Karpas-422 (cell line): ENCODE measurements at regions not wholly inside any gene's neighbourhood (a gene's known extent, or its start where the extent isn't known, plus 50 kb on each side); places are given as distances from the start of the nearest gene placed in this dataset.

ENCODE experiments used
- DNase-seq: peaks from one replicate; pipeline ENCODE4 v3.0.0-alpha.2; 2015
- H2AFZ ChIP-seq: fragments of 200-600 bp; sonication (generic); 2 replicates; pipeline ENCODE4 v1.6.1; 2014; ENCODE audit warnings: antibody characterized with exemption, low read length, mixed read lengths
- H3K27ac ChIP-seq: fragments of 200-600 bp; sonication (generic); 2 replicates; pipeline ENCODE4 v1.5.1; 2014; ENCODE audit warnings: mild to moderate bottlenecking, low read length, moderate library complexity
- H3K27me3 ChIP-seq: fragments of 200-600 bp; sonication (generic); 2 replicates; pipeline ENCODE4 v1.6.1; 2014; ENCODE audit warnings: low read length, mixed read lengths
- H3K36me3 ChIP-seq: fragments of 200-600 bp; sonication (generic); 2 replicates; pipeline ENCODE4 v1.6.1; 2014; ENCODE audit warnings: low read length, mixed read lengths; ENCODE audit not compliant: insufficient read depth
- H3K4me1 ChIP-seq: fragments of 200-600 bp; sonication (generic); 2 replicates; pipeline ENCODE4 v1.6.1; 2014; ENCODE audit warnings: mild to moderate bottlenecking, low read length, mixed read lengths
- H3K4me2 ChIP-seq: fragments of 200-600 bp; sonication (generic); 2 replicates; pipeline ENCODE4 v1.6.1; 2014; ENCODE audit warnings: low read length, low read depth, mild to moderate bottlenecking; ENCODE audit not compliant: poor library complexity, severe bottlenecking
- H3K4me3 ChIP-seq: fragments of 200-600 bp; sonication (generic); 2 replicates; pipeline ENCODE4 v1.5.1; 2014; ENCODE audit warnings: mild to moderate bottlenecking, antibody characterized with exemption, low read length, mixed read lengths
- H3K79me2 ChIP-seq: fragments of 200-600 bp; sonication (generic); 2 replicates; pipeline ENCODE4 v1.6.1; 2014; ENCODE audit warnings: mild to moderate bottlenecking, low read length, mixed read lengths
- H3K9ac ChIP-seq: fragments of 200-600 bp; sonication (generic); 2 replicates; pipeline ENCODE4 v1.6.0; 2014; ENCODE audit warnings: low read length
- H3K9me2 ChIP-seq: fragments of 200-600 bp; sonication (generic), shearing (Covaris generic); replicated peaks from 2 replicates; pipeline ENCODE4 v1.6.0; 2014; ENCODE audit warnings: mild to moderate bottlenecking, low read length, moderate library complexity; ENCODE audit not compliant: insufficient read depth
- H3K9me3 ChIP-seq: fragments of 300-700, 200-600 bp; sonication (generic); 2 replicates; pipeline ENCODE4 v1.6.1; 2014; ENCODE audit warnings: low read length, mixed read lengths
- H4K20me1 ChIP-seq: fragments of 200-600 bp; sonication (generic); 2 replicates; pipeline ENCODE4 v1.6.1; 2014; ENCODE audit warnings: mild to moderate bottlenecking, antibody characterized with exemption, low read length, low read depth; ENCODE audit not compliant: insufficient read depth

DNA sequence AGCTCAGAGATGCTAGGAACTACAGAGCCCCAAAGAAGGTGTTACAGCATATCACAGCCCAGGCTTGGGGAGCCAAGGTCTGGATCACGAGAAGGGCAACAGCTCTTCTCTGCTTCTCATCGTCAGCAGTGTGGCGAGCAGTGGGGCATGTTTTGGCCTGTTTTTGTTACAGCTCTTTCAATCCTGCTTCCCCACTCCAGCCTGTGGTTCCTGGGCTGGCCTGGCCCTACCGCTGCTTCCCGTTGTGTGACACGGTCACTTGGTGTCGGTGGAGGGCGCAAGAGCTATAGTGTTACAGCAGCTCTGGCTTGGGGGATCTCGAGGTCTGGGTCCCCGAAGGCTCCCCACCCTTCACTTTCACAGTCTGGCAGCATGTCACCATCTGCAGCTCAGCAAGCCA is 870.2 kb downstream of the CBLN2 start:
- DNase-seq, result no peak
- Histone ChIP-seq H3K27ac (no peak overlapping the region), H3K4me1 (no peaks in the 10 kb centered on the region), H3K27me3 (no peaks in the 10 kb centered on the region), H3K4me2 (no peak overlapping the region), H3K9me2 (no peaks in the 10 kb centered on the region), H2AFZ (no peak overlapping the region), H3K79me2 (no peaks in the 10 kb centered on the region), H3K36me3 (no peaks in the 10 kb centered on the region), H3K4me3 (no peak overlapping the region), H4K20me1 (no peaks in the 10 kb centered on the region), H3K9ac (no peak overlapping the region), H3K9me3 (peaks cover 50% of the 10 kb centered on the region)

DNA sequence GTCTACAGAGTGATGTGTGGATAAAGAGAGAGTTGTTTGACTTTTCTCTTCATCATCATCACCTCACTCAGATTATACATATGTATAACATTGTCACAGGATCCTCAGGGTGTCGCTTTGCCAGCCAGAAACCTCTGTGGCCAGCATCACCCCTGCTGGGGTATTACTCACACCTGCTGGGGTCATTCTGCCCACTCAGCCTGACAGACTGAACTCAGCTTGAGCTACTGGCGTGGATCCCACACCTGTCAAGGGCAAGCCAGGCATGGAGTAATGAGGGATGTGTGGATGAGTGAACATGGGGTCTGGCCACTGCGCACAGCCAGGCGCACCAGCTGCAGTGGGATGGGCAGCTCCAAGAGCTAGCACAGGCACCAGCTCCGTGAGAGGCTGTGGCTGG is 870.6 kb downstream of the CBLN2 start:
- DNase-seq, result no peak
- Histone ChIP-seq H3K4me1 (no peaks in the 10 kb centered on the region), H3K9me3 (peaks cover 53% of the 10 kb centered on the region), H3K79me2 (no peaks in the 10 kb centered on the region), H3K27ac (no peak overlapping the region), H2AFZ (no peak overlapping the region), H3K4me2 (no peak overlapping the region), H3K27me3 (no peaks in the 10 kb centered on the region), H3K9me2 (no peaks in the 10 kb centered on the region), H3K36me3 (no peaks in the 10 kb centered on the region), H3K4me3 (no peak overlapping the region), H4K20me1 (no peaks in the 10 kb centered on the region), H3K9ac (no peak overlapping the region)

DNA sequence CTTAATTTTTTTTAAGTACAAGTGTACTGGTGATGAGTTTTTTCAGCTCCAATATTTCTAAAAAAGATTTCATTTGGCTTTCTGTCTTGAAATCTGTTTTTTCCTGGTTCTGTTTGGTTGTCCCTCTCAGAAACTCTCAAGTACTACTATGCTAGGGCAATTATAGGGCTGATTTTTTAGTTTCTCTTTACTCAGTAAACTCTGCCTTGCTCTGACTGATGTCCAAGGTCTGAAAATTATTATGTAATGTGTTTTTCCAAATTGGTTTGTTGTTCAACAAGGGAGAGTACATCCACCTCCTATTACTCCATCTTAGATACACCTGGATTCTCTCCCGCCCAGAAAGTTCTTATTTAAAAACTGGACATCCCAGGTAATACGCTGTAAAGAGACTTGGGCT is 877.7 kb downstream of the CBLN2 start:
- H3K79me2 ChIP-seq, result no peaks in the 10 kb centered on the region
- peaks cover 35% of the 10 kb centered on the region for H3K9me3 ChIP-seq
- no peak overlapping the region for H3K27ac ChIP-seq
- H2AFZ ChIP-seq, result no peak overlapping the region
- H3K9ac ChIP-seq, result no peak overlapping the region
- H3K27me3 ChIP-seq, result no peaks in the 10 kb centered on the region
- no peaks in the 10 kb centered on the region for H3K36me3 ChIP-seq
- no peak for DNase-seq
- H3K4me2 ChIP-seq, result no peak overlapping the region
- H3K4me1 ChIP-seq, result no peaks in the 10 kb centered on the region
- no peak overlapping the region for H3K4me3 ChIP-seq
- H4K20me1 ChIP-seq, result no peaks in the 10 kb centered on the region
- H3K9me2 ChIP-seq, result no peaks in the 10 kb centered on the region

DNA sequence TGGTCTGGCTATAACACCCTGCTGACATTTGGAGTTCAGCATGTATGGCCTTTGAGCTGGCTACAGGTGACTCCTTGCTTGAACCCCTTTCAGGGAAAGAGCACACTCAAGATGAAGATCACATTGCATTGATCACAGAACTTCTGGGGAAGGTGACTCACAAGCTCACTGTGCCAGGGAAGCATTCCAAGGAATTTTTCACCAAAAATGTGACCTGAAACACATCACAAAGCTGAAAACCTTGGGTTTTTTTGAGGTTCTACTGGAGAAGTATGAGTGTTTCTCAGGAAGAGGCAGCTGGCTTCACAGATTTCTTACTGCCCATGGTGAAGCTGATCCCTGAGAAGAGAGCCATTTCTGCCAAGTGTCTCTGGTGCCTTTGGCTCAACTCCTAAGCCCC is 879.0 kb downstream of the CBLN2 start:
- H3K9me2 ChIP-seq, result no peaks in the 10 kb centered on the region
- no peak overlapping the region for H3K4me3 ChIP-seq
- no peaks in the 10 kb centered on the region for H4K20me1 ChIP-seq
- H3K27me3 ChIP-seq, result no peaks in the 10 kb centered on the region
- H2AFZ ChIP-seq, result no peak overlapping the region
- no peak overlapping the region for H3K4me2 ChIP-seq
- H3K9ac ChIP-seq, result no peak overlapping the region
- H3K79me2 ChIP-seq, result no peaks in the 10 kb centered on the region
- no peak for DNase-seq
- no peak overlapping the region for H3K27ac ChIP-seq
- no peaks in the 10 kb centered on the region for H3K36me3 ChIP-seq
- H3K9me3 ChIP-seq, result peaks cover 38% of the 10 kb centered on the region
- H3K4me1 ChIP-seq, result no peaks in the 10 kb centered on the region

DNA sequence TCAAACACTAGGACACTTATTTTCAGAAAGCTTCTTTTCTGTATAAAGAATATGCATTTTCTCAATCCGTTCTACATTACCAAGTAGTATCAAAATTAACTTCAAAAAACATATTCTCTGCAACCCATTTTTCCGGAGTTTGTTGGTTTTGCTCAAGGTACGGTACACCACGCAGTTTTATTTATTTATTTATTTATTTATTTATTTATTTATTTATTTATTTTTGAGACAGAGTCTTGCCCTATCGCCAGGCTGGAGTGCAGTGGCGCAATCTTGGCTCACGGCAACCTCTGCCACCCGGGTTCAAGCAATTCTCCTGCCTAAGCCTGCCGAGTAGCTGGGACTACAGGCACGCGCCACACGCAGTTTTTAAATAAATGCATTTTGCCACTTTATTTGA is 900.3 kb downstream of the CBLN2 start:
- Histone ChIP-seq H3K4me2 (no peak overlapping the region), H3K36me3 (no peaks in the 10 kb centered on the region), H3K4me3 (no peak overlapping the region), H3K9me2 (no peaks in the 10 kb centered on the region), H3K4me1 (no peaks in the 10 kb centered on the region), H3K9me3 (peaks cover 53% of the 10 kb centered on the region), H3K79me2 (no peaks in the 10 kb centered on the region), H4K20me1 (no peaks in the 10 kb centered on the region), H3K9ac (no peak overlapping the region), H3K27me3 (no peaks in the 10 kb centered on the region), H2AFZ (no peak overlapping the region), H3K27ac (no peak overlapping the region)
- no peak for DNase-seq

DNA sequence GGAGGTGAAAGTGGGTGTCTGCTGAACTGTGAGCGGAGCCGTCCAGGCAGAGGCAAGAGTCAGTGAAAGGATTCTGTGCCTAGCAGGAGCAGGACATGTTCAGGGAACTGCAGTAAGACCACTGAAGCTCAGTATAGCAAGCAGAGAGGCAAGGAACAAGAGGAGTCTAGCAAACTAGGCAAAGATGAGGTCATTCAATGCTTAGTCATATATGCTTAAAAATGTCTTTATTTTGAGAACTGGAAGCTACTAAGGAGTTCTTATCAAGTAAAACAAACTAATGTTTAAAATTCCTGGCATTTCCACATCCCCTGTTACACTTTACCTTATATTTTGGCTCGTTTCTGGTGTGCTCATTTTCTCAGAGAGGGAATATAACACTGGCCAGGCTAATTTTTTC is 913.4 kb downstream of the CBLN2 start:
- Histone ChIP-seq H3K79me2 (no peaks in the 10 kb centered on the region), H4K20me1 (no peaks in the 10 kb centered on the region), H3K4me2 (no peak overlapping the region), H3K9me3 (peaks cover 58% of the 10 kb centered on the region), H3K27ac (no peak overlapping the region), H3K9ac (no peak overlapping the region), H3K4me3 (no peak overlapping the region), H3K9me2 (no peaks in the 10 kb centered on the region), H3K36me3 (no peaks in the 10 kb centered on the region), H2AFZ (no peak overlapping the region), H3K27me3 (no peaks in the 10 kb centered on the region), H3K4me1 (no peaks in the 10 kb centered on the region)
- DNase-seq, result no peak

DNA sequence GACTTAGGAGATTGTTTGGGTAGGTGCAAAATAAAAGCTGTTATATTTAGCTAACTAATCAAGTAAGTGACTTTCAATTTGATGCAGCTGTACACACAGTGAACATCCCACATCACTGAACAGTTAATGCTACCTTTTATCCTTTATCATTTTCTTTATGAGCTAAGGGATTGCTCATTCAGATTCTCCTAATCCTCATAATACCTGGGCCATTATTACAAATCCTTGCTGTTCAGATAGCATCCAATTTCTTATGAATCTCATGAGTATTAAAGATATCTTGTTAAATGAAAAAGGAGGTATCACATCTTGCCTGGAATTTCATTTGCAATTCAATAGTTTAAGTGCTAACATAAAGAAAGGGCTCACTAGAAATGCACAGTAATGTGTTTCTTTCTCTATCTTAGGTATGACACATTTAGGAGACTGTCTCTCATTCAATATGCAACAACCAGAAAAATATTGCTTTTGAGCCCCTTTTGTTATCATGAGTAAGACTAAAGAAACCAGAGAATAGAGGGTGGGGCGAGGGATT is 918.5 kb downstream of the CBLN2 start:
- Histone ChIP-seq H3K9me2 (no peaks in the 10 kb centered on the region), H3K4me2 (no peak overlapping the region), H3K79me2 (no peaks in the 10 kb centered on the region), H3K4me1 (no peaks in the 10 kb centered on the region), H3K9me3 (peaks cover 73% of the 10 kb centered on the region), H3K36me3 (no peaks in the 10 kb centered on the region), H3K9ac (no peak overlapping the region), H2AFZ (no peak overlapping the region), H3K27me3 (no peaks in the 10 kb centered on the region), H3K4me3 (no peak overlapping the region), H4K20me1 (no peaks in the 10 kb centered on the region), H3K27ac (no peak overlapping the region)
- DNase-seq, result no peak

DNA sequence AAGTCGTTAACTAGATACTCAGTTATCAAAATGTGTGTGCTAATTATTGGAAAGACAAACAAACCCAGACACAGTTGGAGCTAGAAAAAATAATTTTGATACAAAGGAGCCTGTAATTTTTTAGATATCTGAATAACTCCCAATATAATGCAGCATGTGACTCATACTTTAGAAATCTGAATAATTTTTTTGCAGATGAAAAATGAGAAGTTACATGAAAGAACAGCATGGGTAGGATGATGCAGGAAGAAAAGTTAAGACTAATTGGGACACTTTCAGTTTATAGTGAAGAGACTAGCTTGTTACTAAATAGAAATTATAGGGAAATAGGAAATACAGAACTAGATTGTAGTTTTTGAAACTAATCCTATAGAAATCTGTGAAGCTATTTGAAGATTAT is 945.8 kb downstream of the CBLN2 start:
- H3K9me2 ChIP-seq, result no peaks in the 10 kb centered on the region
- no peaks in the 10 kb centered on the region for H3K79me2 ChIP-seq
- H3K4me3 ChIP-seq, result no peak overlapping the region
- no peaks in the 10 kb centered on the region for H4K20me1 ChIP-seq
- no peaks in the 10 kb centered on the region for H3K36me3 ChIP-seq
- no peak overlapping the region for H3K4me2 ChIP-seq
- no peak for DNase-seq
- H3K9ac ChIP-seq, result no peak overlapping the region
- no peaks in the 10 kb centered on the region for H3K27me3 ChIP-seq
- H2AFZ ChIP-seq, result no peak overlapping the region
- no peak overlapping the region for H3K27ac ChIP-seq
- H3K4me1 ChIP-seq, result no peaks in the 10 kb centered on the region
- H3K9me3 ChIP-seq, result peaks cover 66% of the 10 kb centered on the region

DNA sequence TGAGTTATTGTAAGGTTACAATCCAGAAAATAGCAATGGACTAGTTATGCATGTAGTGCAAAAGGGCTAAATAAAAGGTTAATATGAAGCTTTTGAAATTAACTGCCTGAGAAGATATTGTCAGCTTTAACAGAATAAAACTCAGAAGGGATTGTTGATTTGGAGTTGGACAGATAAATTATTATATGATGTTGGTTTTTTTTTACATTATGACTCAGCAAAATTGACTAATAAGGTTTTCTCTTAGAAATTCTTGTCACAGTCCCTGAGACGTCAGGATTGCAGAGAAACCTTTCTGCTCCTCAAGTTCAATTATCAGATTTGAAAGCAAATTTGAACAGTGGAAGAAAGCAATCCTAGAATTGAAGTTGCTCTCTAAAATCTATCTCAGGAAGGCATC is 946.9 kb downstream of the CBLN2 start:
- Histone ChIP-seq H3K27ac (no peak overlapping the region), H3K9ac (no peak overlapping the region), H3K36me3 (no peaks in the 10 kb centered on the region), H4K20me1 (no peaks in the 10 kb centered on the region), H3K4me3 (no peak overlapping the region), H3K79me2 (no peaks in the 10 kb centered on the region), H3K4me2 (no peak overlapping the region), H3K9me3 (peaks cover 62% of the 10 kb centered on the region), H3K27me3 (no peaks in the 10 kb centered on the region), H3K4me1 (no peaks in the 10 kb centered on the region), H3K9me2 (no peaks in the 10 kb centered on the region), H2AFZ (no peak overlapping the region)
- no peak for DNase-seq
